H1 (cell line): ENCODE measurements at regions not wholly inside any gene's neighbourhood (a gene's known extent, or its start where the extent isn't known, plus 50 kb on each side); places are given as distances from the start of the nearest gene placed in this dataset.
"Not testable (repeated sequence)": the region's sequence is repeated elsewhere in the genome, so short reads cannot be mapped to it uniquely, and the experiment has no call there.

ENCODE experiments used
- CTCF ChIA-PET: fragments of 300-600 bp; sonication (Branson Sonifier 250); formaldehyde crosslinking; loops from one replicate; lab custom pipeline; 2021; ENCODE audit not compliant: partially characterized antibody; lab: Charles Lee
- POLR2A ChIA-PET: fragments of 300-600 bp; sonication (Branson Sonifier 250); formaldehyde crosslinking; loops from one replicate; lab custom pipeline; 2021; ENCODE audit warnings: inconsistent platforms; ENCODE audit not compliant: partially characterized antibody; lab: Charles Lee
- DNase-seq, 2 experiments: peaks; one replicate each; pipeline versions ENCODE4 v3.0.0 to v3.0.0-alpha.2; 2010 to 2022; ENCODE audit warnings: low spot score in 2 of 2, low read depth in 1 of 2, mixed read lengths in 1 of 2
- FAIRE-seq: peaks from 2 replicates; lab custom pipeline; 2011; peaks lifted over from hg19 to GRCh38; lab: Jason Lieb, UNC
- H2AFZ ChIP-seq: 2 replicates; pipeline ENCODE4 v1.8.1; 2012; ENCODE audit warnings: low read length, inconsistent platforms
- H2AK5ac ChIP-seq: 2 replicates; pipeline ENCODE4 v1.6.1; 2013; ENCODE audit warnings: low read depth, low read length
- H2BK120ac ChIP-seq: replicated peaks from 2 replicates; pipeline ENCODE3; 2013; ENCODE audit warnings: low read depth, low read length, inconsistent platforms
- H2BK12ac ChIP-seq: 2 replicates; pipeline ENCODE4 v1.6.1; 2013; ENCODE audit warnings: low read depth, low read length
- H2BK15ac ChIP-seq: 2 replicates; pipeline ENCODE4 v1.6.1; 2013; ENCODE audit warnings: low read length
- H2BK20ac ChIP-seq: 2 replicates; pipeline ENCODE4 v1.6.1; 2013; ENCODE audit warnings: low read length
- H2BK5ac ChIP-seq: 2 replicates; pipeline ENCODE4 v1.6.1; 2013; ENCODE audit warnings: low read depth, low read length
- H3K14ac ChIP-seq: 2 replicates; pipeline ENCODE4 v1.6.1; 2013; ENCODE audit warnings: inconsistent platforms; ENCODE audit not compliant: insufficient read length
- H3K18ac ChIP-seq: 2 replicates; pipeline ENCODE4 v1.6.1; 2013; ENCODE audit warnings: low read length; ENCODE audit errors: extremely low read depth
- H3K23ac ChIP-seq: 2 replicates; pipeline ENCODE4 v1.6.1; 2013; ENCODE audit warnings: inconsistent platforms; ENCODE audit not compliant: insufficient read length
- H3K23me2 ChIP-seq: 2 replicates; pipeline ENCODE4 v1.6.1; 2013; ENCODE audit warnings: low read depth, low read length
- H3K27ac ChIP-seq: 2 replicates; pipeline ENCODE4 v1.6.1; 2011; ENCODE audit warnings: low read depth, low read length, inconsistent platforms
- H3K27me3 ChIP-seq, 4 experiments: replicated peaks in 1 of 4; 1 replicate in 1 of 4; 2 replicates in 3 of 4; pipeline versions ENCODE4 v1.6.1 to v1.8.1; 2011 to 2013; ENCODE audit warnings: low read length in 3 of 4, mild to moderate bottlenecking in 3 of 4, inconsistent platforms in 2 of 4, mixed read lengths in 2 of 4, moderate library complexity in 1 of 4; ENCODE audit not compliant: control insufficient read depth in 3 of 4, insufficient read depth in 3 of 4; ENCODE audit errors: extremely low read depth in 1 of 4
- H3K36me3 ChIP-seq, 4 experiments: 2 replicates each; pipeline versions ENCODE4 v1.6.1 to v1.8.1; 2011 to 2013; ENCODE audit warnings: mild to moderate bottlenecking in 4 of 4, low read length in 3 of 4, moderate library complexity in 2 of 4, control low read depth in 1 of 4, inconsistent platforms in 1 of 4; ENCODE audit not compliant: insufficient read depth in 4 of 4, control insufficient read depth in 2 of 4
- H3K4ac ChIP-seq: replicated peaks from 2 replicates; pipeline ENCODE3; 2013; ENCODE audit warnings: low read length, low read depth, mixed read lengths, inconsistent platforms; ENCODE audit not compliant: insufficient read length
- H3K4me1 ChIP-seq, 4 experiments: replicated peaks in 1 of 4; 1 replicate in 1 of 4; 2 replicates in 3 of 4; pipeline versions ENCODE4 v1.6.1 to v1.8.1; 2011 to 2013; ENCODE audit warnings: low read length in 3 of 4, inconsistent platforms in 2 of 4, mixed read lengths in 1 of 4; ENCODE audit not compliant: insufficient read depth in 4 of 4, control insufficient read depth in 3 of 4
- H3K4me2 ChIP-seq, 2 experiments: 2 replicates each; pipeline versions ENCODE4 v1.6.1 to v1.8.1; 2011 to 2013; ENCODE audit warnings: low read depth in 2 of 2, low read length in 2 of 2, control low read depth in 1 of 2, inconsistent platforms in 1 of 2, mild to moderate bottlenecking in 1 of 2; ENCODE audit not compliant: insufficient read depth in 1 of 2
- H3K4me3 ChIP-seq, 4 experiments: fragments of 200-600, 300-600 bp in 1 of 4; sonication (generic), shearing (Covaris generic), sonication (Bioruptor Twin) in 1 of 4; 2 replicates each; pipeline versions ENCODE4 v1.5.1 to v1.8.1; 2011 to 2016; ENCODE audit warnings: low read length in 4 of 4, low read depth in 3 of 4, control low read depth in 2 of 4, inconsistent platforms in 2 of 4, mild to moderate bottlenecking in 2 of 4, mixed read lengths in 1 of 4, moderate library complexity in 1 of 4; ENCODE audit not compliant: insufficient read depth in 2 of 4; ENCODE audit errors: extremely low read depth in 1 of 4
- H3K56ac ChIP-seq: replicated peaks from 2 replicates; pipeline ENCODE3; 2013; ENCODE audit warnings: low read depth, mild to moderate bottlenecking, mixed read lengths, low read length, inconsistent platforms; ENCODE audit not compliant: insufficient read length
- H3K79me1 ChIP-seq: 2 replicates; pipeline ENCODE4 v1.6.1; 2013; ENCODE audit warnings: low read depth, low read length, control low read depth
- H3K79me2 ChIP-seq, 2 experiments: 2 replicates each; pipeline versions ENCODE4 v1.6.1 to v1.8.1; 2012 to 2013; ENCODE audit warnings: low read length in 2 of 2, mild to moderate bottlenecking in 2 of 2, inconsistent platforms in 1 of 2; ENCODE audit not compliant: insufficient read depth in 2 of 2, control insufficient read depth in 1 of 2
- H3K9ac ChIP-seq, 4 experiments: replicated peaks in 1 of 4; 1 replicate in 1 of 4; 2 replicates in 3 of 4; pipeline versions ENCODE4 v1.6.1 to v1.8.1; 2011 to 2013; ENCODE audit warnings: low read depth in 3 of 4, low read length in 3 of 4, control low read depth in 2 of 4, mild to moderate bottlenecking in 2 of 4, moderate library complexity in 2 of 4, inconsistent platforms in 1 of 4; ENCODE audit errors: extremely low read depth in 1 of 4
- H3K9me3 ChIP-seq, 2 experiments: 2 replicates each; pipeline versions ENCODE4 v1.6.1 to v1.8.1; 2012 to 2013; ENCODE audit warnings: mild to moderate bottlenecking in 2 of 2, moderate library complexity in 2 of 2, control low read depth in 1 of 2, inconsistent platforms in 1 of 2, low read depth in 1 of 2, low read length in 1 of 2, mixed read lengths in 1 of 2; ENCODE audit not compliant: insufficient read depth in 2 of 2
- H4K20me1 ChIP-seq, 2 experiments: replicated peaks in 1 of 2; 2 replicates each; pipeline versions ENCODE3 to v1.8.1; 2011 to 2013; ENCODE audit warnings: inconsistent platforms in 2 of 2, low read length in 2 of 2, mild to moderate bottlenecking in 1 of 2; ENCODE audit not compliant: insufficient read depth in 2 of 2, control insufficient read depth in 1 of 2
- H4K5ac ChIP-seq: 2 replicates; pipeline ENCODE4 v1.6.1; 2013; ENCODE audit warnings: low read length, low read depth, mixed read lengths, inconsistent platforms; ENCODE audit not compliant: insufficient read length
- H4K8ac ChIP-seq: 2 replicates; pipeline ENCODE4 v1.8.0; 2013; ENCODE audit warnings: mild to moderate bottlenecking, moderate library complexity, low read length, inconsistent platforms; ENCODE audit not compliant: insufficient read depth; ENCODE audit errors: extremely low read depth
- H4K91ac ChIP-seq: replicated peaks from 2 replicates; pipeline ENCODE3; 2013; ENCODE audit warnings: low read length, mixed read lengths, inconsistent platforms; ENCODE audit not compliant: insufficient read length
- WGBS, 2 experiments: shearing (Covaris generic) in 1 of 2; methylation state at CpG; one replicate each; pipeline versions ENCODE4 v1.1.6 to v1.1.7; 2013 to 2015; ENCODE audit warnings: low lambda C conversion rate in 2 of 2, mixed read lengths in 2 of 2, inconsistent platforms in 1 of 2, low coverage in 1 of 2, missing lambda C conversion rate in 1 of 2; ENCODE audit not compliant: insufficient replicate concordance in 2 of 2, insufficient coverage in 1 of 2, insufficient read length in 1 of 2; ENCODE audit errors: extremely low coverage in 1 of 2, missing lambda C conversion rate in 1 of 2; 5-methylcytosine and 5-hydroxymethylcytosine counted together

- H3K4me2 ChIP-seq, H3K27me3 ChIP-seq, H3K36me3 ChIP-seq, H2AFZ ChIP-seq, H3K27ac ChIP-seq, H3K79me2 ChIP-seq, POLR2A ChIA-PET, H2BK15ac ChIP-seq, H3K4me3 ChIP-seq, H3K56ac ChIP-seq, H4K8ac ChIP-seq, H3K18ac ChIP-seq, H2BK5ac ChIP-seq, H2BK20ac ChIP-seq, H3K4ac ChIP-seq, H3K23me2 ChIP-seq, H3K23ac ChIP-seq, FAIRE-seq, H3K79me1 ChIP-seq, H4K91ac ChIP-seq, H3K9me3 ChIP-seq, H4K20me1 ChIP-seq, H2BK120ac ChIP-seq, H3K9ac ChIP-seq, H3K14ac ChIP-seq, H2BK12ac ChIP-seq, H2AK5ac ChIP-seq, H3K4me1 ChIP-seq, DNase-seq, H4K5ac ChIP-seq: not testable (repeated sequence)
- CTCF ChIA-PET = interaction anchor here (1.4 kb wide), 1 partner anchor 122 kb away, joined by 3 read pairs; no protein-coding TSS in a partner anchor
- 84% methylated on average over 2 of the region's 3 CpGs; no CpG with 5 or more reads in 1 of the 2 experiments for WGBS, 2 experiments
Observed at GRCh38 chr15:30792843-30793242, 110.9 kb upstream of the FAN1 start.
